ENCODE measurements at regions not wholly inside any gene's neighbourhood (a gene's known extent, or its start where the extent isn't known, plus 50 kb on each side); places are given as distances from the start of the nearest gene placed in this dataset.

GRCh38 chr9:120303519-120303918 is 276.4 kb downstream of the CDK5RAP2 start:
- DNase-seq (ENCODE audit: low read depth) = no peak
- in situ Hi-C loops (cut with HindIII; ENCODE audit: low pct_unique_long_range_greater_than_20kb, low sequenced_read_pairs) = no loop called here

- in situ Hi-C loops (cut with HindIII; ENCODE audit: low pct_unique_long_range_greater_than_20kb, low sequenced_read_pairs) = no loop called here
- no peak for DNase-seq (ENCODE audit: low read depth)
Measured at GRCh38 chr9:120299785-120300184, 280.2 kb downstream of the CDK5RAP2 start.

GRCh38 chr9:120294003-120294402 is 286.0 kb downstream of the CDK5RAP2 start:
- in situ Hi-C loops (cut with HindIII; ENCODE audit: low pct_unique_long_range_greater_than_20kb, low sequenced_read_pairs) = no loop called here
- no peak for DNase-seq (ENCODE audit: low read depth)

- in situ Hi-C loops (cut with HindIII; ENCODE audit: low pct_unique_long_range_greater_than_20kb, low sequenced_read_pairs) = no loop called here
- DNase-seq (ENCODE audit: low read depth) = no peak
Measured at GRCh38 chr9:120292606-120293005, 287.4 kb downstream of the CDK5RAP2 start.

GRCh38 chr9:120291050-120291449 is 288.9 kb downstream of the CDK5RAP2 start:
- DNase-seq (ENCODE audit: low read depth) = no peak
- in situ Hi-C loops (cut with HindIII; ENCODE audit: low pct_unique_long_range_greater_than_20kb, low sequenced_read_pairs) = no loop called here

- in situ Hi-C loops (cut with HindIII; ENCODE audit: low pct_unique_long_range_greater_than_20kb, low sequenced_read_pairs) = no loop called here
- no peak for DNase-seq (ENCODE audit: low read depth)
Measured at GRCh38 chr9:120289990-120290975, 289.7 kb downstream of the CDK5RAP2 start.

- no peak for DNase-seq (ENCODE audit: low read depth)
- in situ Hi-C loops (cut with HindIII; ENCODE audit: low pct_unique_long_range_greater_than_20kb, low sequenced_read_pairs) = no loop called here
Measured at GRCh38 chr9:120289098-120289497, 290.9 kb downstream of the CDK5RAP2 start.

GRCh38 chr9:120286530-120286929 is 293.4 kb downstream of the CDK5RAP2 start:
- no peak for DNase-seq (ENCODE audit: low read depth)
- in situ Hi-C loops (cut with HindIII; ENCODE audit: low pct_unique_long_range_greater_than_20kb, low sequenced_read_pairs) = no loop called here

GRCh38 chr9:120284821-120285220 is 295.1 kb downstream of the CDK5RAP2 start:
- in situ Hi-C loops (cut with HindIII; ENCODE audit: low pct_unique_long_range_greater_than_20kb, low sequenced_read_pairs) = no loop called here
- peak; percentile 47 for DNase-seq (ENCODE audit: low read depth)

- in situ Hi-C loops (cut with HindIII; ENCODE audit: low pct_unique_long_range_greater_than_20kb, low sequenced_read_pairs) = no loop called here
- DNase-seq (ENCODE audit: low read depth) = no peak
Measured at GRCh38 chr9:120281665-120282064, 298.3 kb downstream of the CDK5RAP2 start.

- DNase-seq (ENCODE audit: low read depth) = peak; percentile 31
- in situ Hi-C loops (cut with HindIII; ENCODE audit: low pct_unique_long_range_greater_than_20kb, low sequenced_read_pairs) = no loop called here
Measured at GRCh38 chr9:120267929-120268328, 312.0 kb downstream of the CDK5RAP2 start.

- DNase-seq (ENCODE audit: low read depth) = no peak
- in situ Hi-C loops (cut with HindIII; ENCODE audit: low pct_unique_long_range_greater_than_20kb, low sequenced_read_pairs) = no loop called here
Measured at GRCh38 chr9:120265791-120266190, 314.2 kb downstream of the CDK5RAP2 start.

- in situ Hi-C loops (cut with HindIII; ENCODE audit: low pct_unique_long_range_greater_than_20kb, low sequenced_read_pairs) = no loop called here
- DNase-seq (ENCODE audit: low read depth) = no peak
Measured at GRCh38 chr9:120264528-120264927, 315.4 kb downstream of the CDK5RAP2 start.

- in situ Hi-C loops (cut with HindIII; ENCODE audit: low pct_unique_long_range_greater_than_20kb, low sequenced_read_pairs) = no loop called here
- DNase-seq (ENCODE audit: low read depth) = no peak
Measured at GRCh38 chr9:120263836-120264235, 316.1 kb downstream of the CDK5RAP2 start.

- no peak for DNase-seq (ENCODE audit: low read depth)
- in situ Hi-C loops (cut with HindIII; ENCODE audit: low pct_unique_long_range_greater_than_20kb, low sequenced_read_pairs) = no loop called here
Measured at GRCh38 chr9:120261419-120261818, 318.5 kb downstream of the CDK5RAP2 start.

GRCh38 chr9:120259100-120259499 is 320.9 kb downstream of the CDK5RAP2 start:
- in situ Hi-C loops (cut with HindIII; ENCODE audit: low pct_unique_long_range_greater_than_20kb, low sequenced_read_pairs) = no loop called here
- no peak for DNase-seq (ENCODE audit: low read depth)

- DNase-seq (ENCODE audit: low read depth) = no peak
- in situ Hi-C loops (cut with HindIII; ENCODE audit: low pct_unique_long_range_greater_than_20kb, low sequenced_read_pairs) = no loop called here
Measured at GRCh38 chr9:120258096-120258495, 321.9 kb downstream of the CDK5RAP2 start.

- DNase-seq (ENCODE audit: low read depth) = no peak
- in situ Hi-C loops (cut with HindIII; ENCODE audit: low pct_unique_long_range_greater_than_20kb, low sequenced_read_pairs) = no loop called here
Measured at GRCh38 chr9:120257483-120257882, 322.5 kb downstream of the CDK5RAP2 start.

- no peak for DNase-seq (ENCODE audit: low read depth)
- in situ Hi-C loops (cut with HindIII; ENCODE audit: low pct_unique_long_range_greater_than_20kb, low sequenced_read_pairs) = no loop called here
Measured at GRCh38 chr9:120256146-120256545, 323.8 kb downstream of the CDK5RAP2 start.

GRCh38 chr9:120252248-120252647 is 327.7 kb downstream of the CDK5RAP2 start:
- DNase-seq (ENCODE audit: low read depth) = no peak
- in situ Hi-C loops (cut with HindIII; ENCODE audit: low pct_unique_long_range_greater_than_20kb, low sequenced_read_pairs) = no loop called here

Measured in Caki2 (cell line).